ENCODE measurements at regions not wholly inside any gene's neighbourhood (a gene's known extent, or its start where the extent isn't known, plus 50 kb on each side); places are given as distances from the start of the nearest gene placed in this dataset.

DNA sequence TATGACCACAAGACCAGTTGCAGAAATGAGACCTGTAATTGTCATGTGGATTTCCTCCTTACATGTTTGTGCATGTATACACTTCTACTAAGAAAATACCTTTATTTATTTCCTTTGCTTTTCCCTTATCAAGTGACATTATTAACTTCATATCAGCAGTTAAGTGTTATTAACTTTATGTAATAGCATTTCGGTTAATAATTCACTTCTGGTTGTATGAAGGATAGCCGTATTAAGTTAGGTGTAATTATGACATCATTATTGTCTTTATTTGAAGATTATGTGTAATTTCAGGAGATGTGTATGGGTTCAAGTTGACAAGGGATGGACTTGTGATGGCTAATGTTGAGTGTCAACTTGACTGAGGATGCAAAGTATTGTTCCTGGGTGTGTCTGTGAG is 881.2 kb upstream of the ATXN8OS start:
- TF ChIP-seq CTCF (IDR thresholded peaks at IDR 0.05 in 8 of 11, conservative IDR thresholded peaks at IDR 0.05 in 3 of 11): no peak
- TF ChIP-seq POLR2A (IDR thresholded peaks at IDR 0.05): no peak

Data from spleen (tissue), 7 donors.